Ovary (tissue), 7 donors: ENCODE measurements at regions not wholly inside any gene's neighbourhood (a gene's known extent, or its start where the extent isn't known, plus 50 kb on each side); places are given as distances from the start of the nearest gene placed in this dataset.

Experiments
- DNase-seq, 5 donors: peaks; one replicate each; pipeline ENCODE4 v3.0.0-alpha.2; 2019 to 2020
- H3K27ac ChIP-seq, 2 donors: fragments of 200-600 bp; one replicate each; pipeline versions ENCODE4 v1.5.1 to v1.8.0; 2019 to 2022
- H3K27me3 ChIP-seq: fragments of 200-600 bp; one replicate; pipeline ENCODE4 v1.8.0; 2022
- H3K36me3 ChIP-seq: fragments of 200-600 bp; sonication (generic); one replicate; pipeline ENCODE4 v1.5.1; 2019
- H3K4me1 ChIP-seq: one replicate; pipeline ENCODE4 v1.8.1; 2013; ENCODE audit warnings: mild to moderate bottlenecking, moderate library complexity; ENCODE audit not compliant: insufficient read depth
- H3K4me3 ChIP-seq: fragments of 200-600 bp; sonication (generic); one replicate; pipeline ENCODE4 v1.5.1; 2017
- H3K9me3 ChIP-seq, 2 donors: fragments of 200-600 bp in 1 of 2; sonication (generic) in 1 of 2; one replicate each; pipeline versions ENCODE4 v1.5.1 to v1.8.1; 2013 to 2019; ENCODE audit warnings: mild to moderate bottlenecking in 1 of 2, moderate library complexity in 1 of 2
- EP300 ChIP-seq: sonication (generic); formaldehyde crosslinking; IDR thresholded peaks from one replicate; pipeline ENCODE4 v1.6.1; 2017; ENCODE audit warnings: antibody characterized with exemption
- POLR2A ChIP-seq: fragments of 450-650 bp; IDR thresholded peaks from one replicate; pipeline ENCODE4 v1.6.1; 2017; ENCODE audit warnings: antibody characterized with exemption, mild to moderate bottlenecking, moderate library complexity
- WGBS, 3 donors: extraction: QIAGEN DNeasy Blood & Tissue Kit in 1 of 3; methylation state at CpG; one replicate each; pipeline versions ENCODE4 v1.1.5 to v1.1.7; 2013 to 2017; 5-methylcytosine and 5-hydroxymethylcytosine counted together
- intact Hi-C, 4 donors: fragments of 100-400 bp; cut with DNase I; formaldehyde crosslinking; loops; one replicate each; pipeline versions ENCODE4 v1.11.0 to v1.15.1; 2022 to 2023
- TF ChIP-seq, protein P1 (sequence below), 3 donors: fragments of 450-650 bp in 2 of 3; fragments of 200-600 bp in 1 of 3; IDR thresholded peaks; one replicate each; pipeline versions ENCODE4 v1.5.1 to v1.8.0; 2016 to 2022; ENCODE audit warnings: antibody characterized with exemption in 3 of 3, mild to moderate bottlenecking in 1 of 3
- donor health status: DM: no; HTN: no; CAD: no; lungs with moderate emphysema.
- donor health status: DM: no; HTN: no; CAD: no.
- donor health status: Bipolar disorder and iron deficiency.
- donor health status: DM: no; HTN: no; CAD: no.
- donor health status: DM: yes; HTN: yes; CAD: no.

DNA sequence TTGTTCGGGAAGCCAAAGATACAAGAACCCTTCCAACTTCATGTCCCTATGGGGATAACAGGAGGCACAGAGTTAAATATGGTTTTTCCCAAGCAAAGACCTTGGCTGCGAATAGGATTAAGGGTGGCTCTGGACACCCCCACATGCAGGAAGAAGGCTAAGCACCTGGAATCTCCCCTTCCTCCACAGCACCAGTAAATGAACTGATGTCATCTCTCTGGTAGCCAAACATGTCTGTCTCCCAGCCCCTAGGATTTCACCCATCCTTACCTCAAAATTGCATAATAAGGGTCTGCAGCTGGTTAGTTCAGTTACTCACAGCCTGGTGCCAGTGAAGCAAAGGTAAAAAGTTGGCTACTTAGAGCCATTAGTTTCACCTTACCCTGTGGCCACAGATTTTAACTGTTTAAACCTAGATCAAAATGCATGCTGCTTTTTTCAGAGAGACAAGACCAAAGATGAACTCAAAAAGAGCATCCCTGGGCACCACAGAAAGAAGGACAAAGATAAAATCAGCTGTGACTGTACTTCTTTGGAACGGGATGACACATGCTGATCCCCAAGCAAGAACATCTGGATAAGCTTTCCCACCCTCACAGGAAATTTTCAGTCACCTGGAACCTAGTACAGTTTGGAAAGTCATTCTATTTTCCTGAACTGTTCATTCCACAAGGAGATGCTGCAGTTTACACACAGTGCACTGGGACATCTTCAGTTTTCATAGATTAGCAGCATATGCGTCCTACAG, 77.2 kb upstream of the AKIP1 start:
- 56 to 68% (median 61%) methylated on average over 4 of the region's 4 CpGs for WGBS, 3 donors
- intact Hi-C loops: no loop called here
- no peaks in the 10 kb centered on the region for H3K27me3 ChIP-seq
- H3K36me3 ChIP-seq: no peaks in the 10 kb centered on the region
- H3K4me1 ChIP-seq: peaks cover 15% of the 10 kb centered on the region
- no peak overlapping the region for H3K4me3 ChIP-seq
- TF ChIP-seq, protein P1, sequence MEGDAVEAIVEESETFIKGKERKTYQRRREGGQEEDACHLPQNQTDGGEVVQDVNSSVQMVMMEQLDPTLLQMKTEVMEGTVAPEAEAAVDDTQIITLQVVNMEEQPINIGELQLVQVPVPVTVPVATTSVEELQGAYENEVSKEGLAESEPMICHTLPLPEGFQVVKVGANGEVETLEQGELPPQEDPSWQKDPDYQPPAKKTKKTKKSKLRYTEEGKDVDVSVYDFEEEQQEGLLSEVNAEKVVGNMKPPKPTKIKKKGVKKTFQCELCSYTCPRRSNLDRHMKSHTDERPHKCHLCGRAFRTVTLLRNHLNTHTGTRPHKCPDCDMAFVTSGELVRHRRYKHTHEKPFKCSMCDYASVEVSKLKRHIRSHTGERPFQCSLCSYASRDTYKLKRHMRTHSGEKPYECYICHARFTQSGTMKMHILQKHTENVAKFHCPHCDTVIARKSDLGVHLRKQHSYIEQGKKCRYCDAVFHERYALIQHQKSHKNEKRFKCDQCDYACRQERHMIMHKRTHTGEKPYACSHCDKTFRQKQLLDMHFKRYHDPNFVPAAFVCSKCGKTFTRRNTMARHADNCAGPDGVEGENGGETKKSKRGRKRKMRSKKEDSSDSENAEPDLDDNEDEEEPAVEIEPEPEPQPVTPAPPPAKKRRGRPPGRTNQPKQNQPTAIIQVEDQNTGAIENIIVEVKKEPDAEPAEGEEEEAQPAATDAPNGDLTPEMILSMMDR (IDR thresholded peaks at IDR 0.05): no peak
- TF ChIP-seq EP300 (no peak), POLR2A (no peak)
- H3K27ac ChIP-seq: no peak overlapping the region
- H3K9me3 ChIP-seq: no peaks in the 10 kb centered on the region
- no peak for DNase-seq

DNA sequence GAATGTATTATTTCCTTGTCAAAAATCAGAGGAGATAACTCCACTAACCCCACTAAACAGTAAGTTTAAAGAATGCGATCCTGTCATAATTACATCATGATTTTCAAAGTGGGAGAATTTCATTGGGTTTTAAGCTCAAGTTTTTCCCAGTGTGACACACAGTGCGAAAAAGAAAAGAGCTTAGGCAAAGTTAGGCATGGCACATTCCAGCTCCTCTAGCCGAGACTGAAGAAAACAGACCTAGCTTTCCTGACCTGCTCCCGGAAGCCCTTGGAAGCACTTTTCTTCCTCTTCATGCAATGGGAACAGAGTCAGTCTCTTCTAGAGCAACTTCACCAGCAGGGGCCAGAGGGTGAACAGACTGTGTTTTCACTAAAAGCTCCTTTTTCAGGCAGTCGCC, 76.6 kb upstream of the AKIP1 start:
- intact Hi-C loops: no loop called here
- Histone ChIP-seq H3K4me1 (peaks cover 17% of the 10 kb centered on the region), H3K4me3 (no peak overlapping the region), H3K36me3 (no peaks in the 10 kb centered on the region), H3K27me3 (no peaks in the 10 kb centered on the region), H3K9me3 (no peaks in the 10 kb centered on the region), H3K27ac (no peak overlapping the region)
- no peak for TF ChIP-seq POLR2A
- TF ChIP-seq EP300: no peak
- TF ChIP-seq, protein P1 (IDR thresholded peaks at IDR 0.05): no peak
- DNase-seq: no peak
- WGBS, 3 donors: 79 to 85% (median 85%) methylated on average over 5 of the region's 5 CpGs

DNA sequence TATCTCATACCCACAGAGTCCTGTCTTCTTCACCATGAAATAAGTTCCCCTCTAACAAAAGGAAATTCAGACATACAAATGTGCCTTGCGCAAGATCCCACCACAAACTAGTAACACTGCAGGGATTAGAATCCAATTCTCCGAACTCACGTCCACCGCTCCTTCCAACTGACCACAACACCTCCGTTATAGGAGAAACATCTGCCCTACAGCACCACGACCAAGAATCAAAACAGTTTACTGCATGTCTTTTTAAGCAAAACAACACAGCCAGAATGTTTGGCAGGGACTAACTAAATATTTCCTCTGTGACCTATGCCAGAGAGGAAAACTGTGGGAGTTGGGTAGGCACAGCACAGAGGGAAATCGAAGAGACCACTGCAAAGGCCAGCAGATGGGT, 72.7 kb upstream of the AKIP1 start:
- Histone ChIP-seq H3K36me3 (no peaks in the 10 kb centered on the region), H3K9me3 (no peaks in the 10 kb centered on the region), H3K27ac (peak overlapping the region in 1 of 2 donors; percentile 38), H3K4me1 (peaks cover 21% of the 10 kb centered on the region), H3K4me3 (no peak overlapping the region), H3K27me3 (no peaks in the 10 kb centered on the region)
- no peak for TF ChIP-seq EP300
- TF ChIP-seq, protein P1 (IDR thresholded peaks at IDR 0.05): no peak
- TF ChIP-seq POLR2A: no peak
- intact Hi-C loops: no loop called here
- WGBS, 3 donors: 23 to 29% (median 27%) methylated on average over 7 of the region's 7 CpGs
- DNase-seq: no peak

DNA sequence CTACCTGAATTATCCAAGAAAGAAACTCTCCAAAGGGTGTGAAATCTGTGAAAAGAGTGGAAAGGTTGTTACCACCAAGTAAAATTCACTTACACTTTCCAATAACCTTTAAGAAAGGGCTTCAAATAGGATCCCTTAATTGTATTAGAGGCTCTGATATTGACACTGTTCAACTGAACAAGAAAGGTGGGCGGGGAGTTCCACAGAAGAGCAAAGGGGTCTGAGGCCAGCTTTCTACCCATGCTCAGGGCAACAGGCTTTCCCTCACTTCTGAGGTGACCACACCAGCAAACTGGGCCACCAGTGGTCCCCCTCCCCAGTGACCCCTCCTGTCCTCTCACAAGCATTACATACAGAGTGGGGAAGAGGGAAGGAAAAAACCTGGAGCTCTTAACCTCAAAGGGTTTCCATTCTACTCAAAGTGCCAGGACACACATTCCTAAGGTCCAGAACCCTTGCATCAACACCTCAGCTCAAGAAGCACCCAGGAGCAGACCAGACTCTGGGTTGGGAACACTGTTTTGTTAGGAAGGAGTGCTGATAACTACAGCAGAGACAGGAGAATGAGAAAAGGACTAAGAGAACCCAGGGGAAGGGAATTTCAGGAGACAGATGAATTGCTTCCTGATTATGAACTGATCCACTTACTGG, 71.6 kb upstream of the AKIP1 start:
- 0 to 67% (median 2%) methylated on average over 1 of the region's 1 CpG for WGBS, 3 donors
- TF ChIP-seq POLR2A (no peak), EP300 (no peak)
- TF ChIP-seq, protein P1 (IDR thresholded peaks at IDR 0.05): no peak
- Histone ChIP-seq H3K9me3 (no peaks in the 10 kb centered on the region), H3K36me3 (no peaks in the 10 kb centered on the region), H3K4me3 (no peak overlapping the region), H3K27me3 (no peaks in the 10 kb centered on the region), H3K27ac (no peak overlapping the region), H3K4me1 (peaks cover 21% of the 10 kb centered on the region)
- intact Hi-C loops: no loop called here
- no peak for DNase-seq
